IMR-90 (cell line): ENCODE measurements at regions not wholly inside any gene's neighbourhood (a gene's known extent, or its start where the extent isn't known, plus 50 kb on each side); places are given as distances from the start of the nearest gene placed in this dataset.

Source experiments
- ATAC-seq: fragments of 200-7000 bp; cut with Tn5 transposase; 2 replicates; pipeline ENCODE4 v1.9.1; 2020; ENCODE audit warnings: low read depth, mild to moderate bottlenecking, moderate library complexity
- BruUV-seq: library from RNA; stranded (reverse); fragments of 400-500 nt; replicated peaks from 2 replicates; lab custom pipeline; 2021; lab: Mats Ljungman, UMichigan
- CTCF ChIA-PET: fragments of 300-600 bp; formaldehyde crosslinking; extraction: SDS; loops from one replicate; lab custom pipeline; 2021; ENCODE audit warnings: antibody characterized with exemption; lab: Yijun Ruan, JAX
- POLR2A ChIA-PET: fragments of 300-600 bp; sonication (Branson Sonifier 250); formaldehyde crosslinking; loops from one replicate; lab custom pipeline; 2022; ENCODE audit warnings: antibody characterized with exemption; ENCODE audit not compliant: unreplicated experiment; lab: Charles Lee
- DNase-seq: peaks from one replicate; pipeline ENCODE4 v3.0.0; 2013
- H2AFZ ChIP-seq: replicated peaks from 2 replicates; pipeline ENCODE3; 2013; ENCODE audit warnings: low read length, mild to moderate bottlenecking; ENCODE audit not compliant: poor library complexity
- H2AK5ac ChIP-seq: 2 replicates; pipeline ENCODE4 v1.6.1; 2013; ENCODE audit warnings: low read depth, low read length, inconsistent platforms
- H2AK9ac ChIP-seq: replicated peaks from 2 replicates; pipeline ENCODE3; 2013; ENCODE audit warnings: mild to moderate bottlenecking, low read depth, low read length, moderate library complexity; ENCODE audit not compliant: poor library complexity
- H2BK120ac ChIP-seq: 2 replicates; pipeline ENCODE4 v1.6.1; 2013; ENCODE audit warnings: low read depth, low read length, inconsistent platforms
- H2BK15ac ChIP-seq: 3 replicates; pipeline ENCODE4 v1.6.1; 2013; ENCODE audit warnings: low read depth, low read length, inconsistent platforms
- H2BK20ac ChIP-seq: 2 replicates; pipeline ENCODE4 v1.6.1; 2013; ENCODE audit warnings: low read depth, mild to moderate bottlenecking, inconsistent platforms, low read length, moderate library complexity
- H2BK5ac ChIP-seq: 2 replicates; pipeline ENCODE4 v1.6.1; 2013; ENCODE audit warnings: mild to moderate bottlenecking, low read depth, low read length, inconsistent platforms; ENCODE audit not compliant: poor library complexity, severe bottlenecking
- H3K14ac ChIP-seq: replicated peaks from 2 replicates; pipeline ENCODE4 v1.6.1; 2013; ENCODE audit warnings: low read depth, low read length, inconsistent platforms
- H3K18ac ChIP-seq: 2 replicates; pipeline ENCODE4 v1.6.1; 2013; ENCODE audit warnings: low read depth, low read length, control low read depth
- H3K23ac ChIP-seq: 2 replicates; pipeline ENCODE4 v1.6.1; 2013; ENCODE audit warnings: low read depth, low read length, inconsistent platforms
- H3K27ac ChIP-seq: 2 replicates; pipeline ENCODE4 v1.5.1; 2013; ENCODE audit warnings: mild to moderate bottlenecking, control low read depth, low read length; ENCODE audit not compliant: insufficient read depth
- H3K27me3 ChIP-seq: 2 replicates; pipeline ENCODE4 v1.6.1; 2013; ENCODE audit warnings: low read length; ENCODE audit not compliant: control insufficient read depth, insufficient read depth
- H3K36me3 ChIP-seq: 2 replicates; pipeline ENCODE4 v1.6.1; 2013; ENCODE audit warnings: low read length, mixed read lengths; ENCODE audit not compliant: control insufficient read depth, insufficient read depth
- H3K4ac ChIP-seq: 2 replicates; pipeline ENCODE4 v1.6.1; 2013; ENCODE audit warnings: low read depth, low read length, inconsistent platforms
- H3K4me1 ChIP-seq: 2 replicates; pipeline ENCODE4 v1.6.1; 2013; ENCODE audit warnings: low read length, mixed read lengths; ENCODE audit not compliant: control insufficient read depth, insufficient read depth
- H3K4me2 ChIP-seq: 2 replicates; pipeline ENCODE4 v1.6.1; 2013; ENCODE audit warnings: low read depth, mild to moderate bottlenecking, control low read depth, low read length, moderate library complexity
- H3K4me3 ChIP-seq: 2 replicates; pipeline ENCODE4 v1.5.1; 2013; ENCODE audit warnings: low read depth, mild to moderate bottlenecking, control low read depth, low read length, moderate library complexity; ENCODE audit not compliant: insufficient read depth
- H3K56ac ChIP-seq: 2 replicates; pipeline ENCODE4 v1.6.1; 2013; ENCODE audit warnings: low read length, inconsistent platforms; ENCODE audit not compliant: insufficient read depth; ENCODE audit errors: extremely low read depth
- H3K79me1 ChIP-seq, 2 experiments: 2 replicates each; pipeline ENCODE4 v1.6.1; 2013; ENCODE audit warnings: low read length in 2 of 2, inconsistent platforms in 1 of 2, low read depth in 1 of 2
- H3K9ac ChIP-seq: 2 replicates; pipeline ENCODE4 v1.6.1; 2013; ENCODE audit warnings: low read depth, low read length, control low read depth
- H3K9me1 ChIP-seq: 2 replicates; pipeline ENCODE4 v1.6.1; 2013; ENCODE audit warnings: low read length, inconsistent platforms; ENCODE audit not compliant: insufficient read depth
- H3K9me3 ChIP-seq: 2 replicates; pipeline ENCODE4 v1.6.1; 2013; ENCODE audit warnings: low read length; ENCODE audit not compliant: control insufficient read depth, insufficient read depth
- H4K20me1 ChIP-seq: 2 replicates; pipeline ENCODE4 v1.6.1; 2013; ENCODE audit warnings: low read length, inconsistent platforms; ENCODE audit not compliant: insufficient read depth
- H4K5ac ChIP-seq: 2 replicates; pipeline ENCODE4 v1.6.1; 2013; ENCODE audit warnings: mild to moderate bottlenecking, low read depth, low read length, control low read depth
- H4K8ac ChIP-seq, 2 experiments: 2 replicates each; pipeline ENCODE4 v1.6.1; 2013; ENCODE audit warnings: low read depth in 2 of 2, low read length in 2 of 2, control low read depth in 1 of 2, inconsistent platforms in 1 of 2
- H4K91ac ChIP-seq: 2 replicates; pipeline ENCODE4 v1.6.1; 2013; ENCODE audit warnings: low read depth, low read length, inconsistent platforms; ENCODE audit not compliant: insufficient read depth
- BHLHE40 ChIP-seq: fragments of 150-350 bp; IDR thresholded peaks from 2 replicates; pipeline ENCODE4 v1.6.1; 2016; ENCODE audit warnings: mild to moderate bottlenecking, low read depth, low read length
- CEBPB ChIP-seq: IDR thresholded peaks from 2 replicates; pipeline ENCODE4 v1.6.1; 2012; ENCODE audit warnings: low read depth, low read length, improper control_type of control experiment
- CHD1 ChIP-seq: IDR thresholded peaks from 2 replicates; pipeline ENCODE4 v1.6.1; 2012; ENCODE audit warnings: low read depth, low read length, improper control_type of control experiment
- CTCF ChIP-seq: conservative IDR thresholded peaks from 2 replicates; pipeline ENCODE4 v1.5.1; 2012; ENCODE audit warnings: mild to moderate bottlenecking, low read depth, low read length, improper control_type of control experiment
- ELK1 ChIP-seq: fragments of 150-350 bp; IDR thresholded peaks from 2 replicates; pipeline ENCODE4 v1.6.1; 2016; ENCODE audit warnings: low read depth, mild to moderate bottlenecking, low read length, moderate library complexity, borderline replicate concordance
- FOS ChIP-seq: fragments of 150-350 bp; IDR thresholded peaks from 2 replicates; pipeline ENCODE4 v1.6.1; 2016; ENCODE audit warnings: low read depth, low read length
- MAFK ChIP-seq: IDR thresholded peaks from 2 replicates; pipeline ENCODE4 v1.6.1; 2012; ENCODE audit warnings: low read depth, low read length, improper control_type of control experiment
- MAZ ChIP-seq: IDR thresholded peaks from 2 replicates; pipeline ENCODE4 v1.6.1; 2012; ENCODE audit warnings: low read depth, mild to moderate bottlenecking, low read length, improper control_type of control experiment, moderate library complexity, borderline replicate concordance
- MXI1 ChIP-seq: IDR thresholded peaks from 2 replicates; pipeline ENCODE4 v1.6.1; 2012; ENCODE audit warnings: low read depth, mild to moderate bottlenecking, low read length, moderate library complexity, borderline replicate concordance
- NFE2L2 ChIP-seq: fragments of 150-350 bp; IDR thresholded peaks from 2 replicates; pipeline ENCODE4 v1.6.1; 2016; ENCODE audit warnings: low read depth, mild to moderate bottlenecking, low read length
- POLR2A ChIP-seq: IDR thresholded peaks from 2 replicates; pipeline ENCODE4 v1.6.1; 2012; ENCODE audit warnings: mild to moderate bottlenecking, low read depth, low read length
- RAD21 ChIP-seq: IDR thresholded peaks from 2 replicates; pipeline ENCODE4 v1.6.1; 2012; ENCODE audit warnings: low read length, improper control_type of control experiment
- RCOR1 ChIP-seq: IDR thresholded peaks from 2 replicates; pipeline ENCODE4 v1.6.1; 2012; ENCODE audit warnings: mild to moderate bottlenecking, low read length, improper control_type of control experiment; ENCODE audit not compliant: insufficient replicate concordance
- SMC3 ChIP-seq: fragments of 150-350 bp; IDR thresholded peaks from 2 replicates; pipeline ENCODE4 v1.6.1; 2016; ENCODE audit warnings: low read depth, mild to moderate bottlenecking, antibody characterized with exemption, low read length, moderate library complexity
- USF2 ChIP-seq: fragments of 150-350 bp; IDR thresholded peaks from 2 replicates; pipeline ENCODE4 v1.6.1; 2017; ENCODE audit warnings: mild to moderate bottlenecking, antibody characterized with exemption, low read length, low read depth
- whole genome bisulfite sequencing, 2 experiments: methylation state at CpG; one replicate each; pipeline versions ENCODE4 v1.1.5 to v1.1.7; 2013; ENCODE audit warnings: missing lambda C conversion rate in 2 of 2; ENCODE audit not compliant: insufficient read length in 1 of 2; ENCODE audit errors: extremely low coverage in 2 of 2; 5-methylcytosine and 5-hydroxymethylcytosine counted together
- dilution Hi-C: fragments of 300-500 bp; cut with HindIII; formaldehyde crosslinking; loops from one replicate; pipeline ENCODE4 v1.14.3; 2018; ENCODE audit warnings: low sequenced_read_pairs; ENCODE audit not compliant: unreplicated experiment
- in situ Hi-C: fragments of 300-500 bp; cut with MboI; formaldehyde crosslinking; loops from 3 replicates; pipeline ENCODE4 v1.14.3; 2019; ENCODE audit warnings: low sequenced_read_pairs, inconsistent platforms, mixed read lengths
- intact Hi-C: fragments of 100-400 bp; cut with micrococcal nuclease; formaldehyde crosslinking; loops from 2 replicates; pipeline ENCODE4 v1.10.0; 2022

GRCh38 chr20:40582531-40582930 is 106.5 kb downstream of the MAFB start:
- Histone ChIP-seq H3K23ac (no peak overlapping the region), H4K91ac (no peak overlapping the region), H4K5ac (no peak overlapping the region), H2AK5ac (no peak overlapping the region), H3K9ac (no peak overlapping the region), H3K27me3 (no peaks in the 10 kb centered on the region; the same call in 1 of the 2 replicates), H4K8ac (no peak overlapping the region), H2BK20ac (no peak overlapping the region), H4K20me1 (no peaks in the 10 kb centered on the region), H3K56ac (no peak overlapping the region), H2AFZ (no peak overlapping the region), H3K4me3 (no peak overlapping the region), H3K14ac (no peak overlapping the region), H3K4ac (no peak overlapping the region), H2BK120ac (no peak overlapping the region), H3K4me2 (no peak overlapping the region), H2AK9ac (no peak overlapping the region), H3K27ac (no peak overlapping the region), H2BK5ac (no peak overlapping the region), H3K79me1 (no peaks in the 10 kb centered on the region), H3K9me3 (no peaks in the 10 kb centered on the region), H3K36me3 (no peaks in the 10 kb centered on the region), H3K4me1 (no peaks in the 10 kb centered on the region), H2BK15ac (no peak overlapping the region), H3K18ac (no peak overlapping the region), H3K9me1 (no peaks in the 10 kb centered on the region)
- TF ChIP-seq CTCF: no peak
- no peak for TF ChIP-seq CHD1
- TF ChIP-seq RAD21: no peak
- TF ChIP-seq MXI1: no peak
- no peak for TF ChIP-seq FOS
- TF ChIP-seq ELK1: no peak
- no peak for TF ChIP-seq USF2
- TF ChIP-seq POLR2A: no peak
- no peak for TF ChIP-seq SMC3
- TF ChIP-seq BHLHE40: no peak
- TF ChIP-seq RCOR1: no peak
- TF ChIP-seq CEBPB: no peak
- TF ChIP-seq MAFK: no peak
- no peak for TF ChIP-seq NFE2L2
- no peak for TF ChIP-seq MAZ
- DNase-seq (no peak), ATAC-seq (no peak)
- intact Hi-C loops: no loop called here
- CTCF ChIA-PET: no interaction called here
- dilution Hi-C loops: no loop called here
- POLR2A ChIA-PET: no interaction called here
- in situ Hi-C loops: no loop called here
- BruUV-seq: no TSS peak
- no CpG with 5 or more reads among the region's 4 CpGs for WGBS, 2 experiments
